K562 (cell line): ENCODE measurements at regions not wholly inside any gene's neighbourhood (a gene's known extent, or its start where the extent isn't known, plus 50 kb on each side); places are given as distances from the start of the nearest gene placed in this dataset.

ENCODE experiments used
- FOSL1 ChIP-seq: fragments of 200-800 bp; sonication (Bioruptor generic); conservative IDR thresholded peaks from 2 replicates; pipeline ENCODE4 v1.6.1; 2016; ENCODE audit warnings: missing genetic modification characterization, missing compliant biosample characterization
- FUS ChIP-seq: fragments of 200-400 bp; formaldehyde crosslinking; optimal IDR thresholded peaks from 2 replicates; pipeline ENCODE3; 2017; ENCODE audit warnings: low read depth, low read length
- HSF4 ChIP-seq: fragments of 250-450 bp; sonication (Bioruptor Pico); IDR thresholded peaks from 2 replicates; pipeline ENCODE4 v2.1.2; 2022; ENCODE audit warnings: mild to moderate bottlenecking, moderate library complexity, borderline replicate concordance
- MTA3 ChIP-seq: fragments of 450-650 bp; formaldehyde crosslinking; IDR thresholded peaks from 2 replicates; pipeline ENCODE4 v1.6.1; 2017; ENCODE audit warnings: mild to moderate bottlenecking, borderline replicate concordance
- SAFB ChIP-seq: fragments of 200-400 bp; formaldehyde crosslinking; IDR thresholded peaks from 2 replicates; pipeline ENCODE4 v1.6.1; 2017; ENCODE audit warnings: low read depth, low read length, borderline replicate concordance
- ZNF707 ChIP-seq: fragments of 250-450 bp; sonication (Bioruptor Pico); conservative IDR thresholded peaks from 2 replicates; pipeline ENCODE4 v1.8.0; 2022; ENCODE audit warnings: inconsistent platforms, mild to moderate bottlenecking, moderate library complexity
- TF ChIP-seq, protein P1 (sequence below): fragments of 150-350 bp; conservative IDR thresholded peaks from 2 replicates; pipeline ENCODE4 v1.6.1; 2014; ENCODE audit warnings: low read length
- TF ChIP-seq, protein P2 (sequence below): fragments of 450-650 bp; IDR thresholded peaks from 2 replicates; pipeline ENCODE4 v1.6.1; 2016; ENCODE audit warnings: mild to moderate bottlenecking, moderate library complexity
- TF ChIP-seq, protein P3 (sequence below): IDR thresholded peaks from 2 replicates; pipeline ENCODE4 v1.6.1; 2014; ENCODE audit warnings: antibody characterized with exemption
- TF ChIP-seq, protein P4 (sequence below): conservative IDR thresholded peaks from 2 replicates; pipeline ENCODE4 v1.6.1; 2011; ENCODE audit warnings: low read depth, mild to moderate bottlenecking, low read length; ENCODE audit not compliant: control insufficient read depth

DNA sequence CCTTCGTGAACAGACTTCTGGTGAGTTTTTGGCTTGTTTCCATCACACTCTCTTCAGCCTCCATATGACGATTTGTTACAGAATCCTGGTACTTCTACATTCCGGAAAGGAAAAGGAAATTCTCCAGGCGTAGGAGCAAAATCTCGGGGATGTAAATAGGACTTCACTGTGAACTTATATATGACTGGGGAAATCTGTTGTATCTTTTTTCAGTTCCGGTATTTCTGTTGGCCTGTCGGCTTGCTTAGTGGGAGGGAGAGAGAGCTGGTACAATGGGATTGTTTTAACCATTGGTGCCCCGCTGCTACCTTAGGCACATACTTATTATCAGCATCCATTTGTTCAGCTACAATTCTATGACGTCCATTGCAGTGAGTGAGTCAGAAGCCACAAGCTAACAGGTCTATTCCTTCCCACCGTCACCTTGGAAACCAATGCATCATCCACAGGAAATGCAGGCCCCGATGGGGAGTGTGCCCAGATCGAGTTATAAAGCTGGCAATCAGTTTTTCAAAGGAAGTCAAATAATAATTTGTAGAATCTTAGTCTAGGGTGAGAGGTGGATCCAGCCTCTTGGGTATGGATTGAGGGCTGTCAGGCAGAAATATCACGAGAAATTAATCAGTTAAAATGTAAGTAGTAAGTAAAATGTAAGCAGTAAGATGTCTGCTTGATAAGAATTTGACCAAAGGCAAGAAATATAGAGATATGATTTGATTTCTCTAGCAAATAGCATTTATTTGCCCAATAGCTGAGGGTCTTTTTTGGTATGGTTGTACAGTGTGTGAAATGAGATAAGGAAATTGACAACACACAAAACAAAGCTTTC, 92.0 kb upstream of the MKLN1 start (continued):
- TF ChIP-seq SAFB (no peak), FUS (no peak), FOSL1 (tag) (peak; percentile 76), MTA3 (no peak), ZNF707 (CRISPR knock-in tag) (no peak), HSF4 (no peak)
- TF ChIP-seq, protein P1, sequence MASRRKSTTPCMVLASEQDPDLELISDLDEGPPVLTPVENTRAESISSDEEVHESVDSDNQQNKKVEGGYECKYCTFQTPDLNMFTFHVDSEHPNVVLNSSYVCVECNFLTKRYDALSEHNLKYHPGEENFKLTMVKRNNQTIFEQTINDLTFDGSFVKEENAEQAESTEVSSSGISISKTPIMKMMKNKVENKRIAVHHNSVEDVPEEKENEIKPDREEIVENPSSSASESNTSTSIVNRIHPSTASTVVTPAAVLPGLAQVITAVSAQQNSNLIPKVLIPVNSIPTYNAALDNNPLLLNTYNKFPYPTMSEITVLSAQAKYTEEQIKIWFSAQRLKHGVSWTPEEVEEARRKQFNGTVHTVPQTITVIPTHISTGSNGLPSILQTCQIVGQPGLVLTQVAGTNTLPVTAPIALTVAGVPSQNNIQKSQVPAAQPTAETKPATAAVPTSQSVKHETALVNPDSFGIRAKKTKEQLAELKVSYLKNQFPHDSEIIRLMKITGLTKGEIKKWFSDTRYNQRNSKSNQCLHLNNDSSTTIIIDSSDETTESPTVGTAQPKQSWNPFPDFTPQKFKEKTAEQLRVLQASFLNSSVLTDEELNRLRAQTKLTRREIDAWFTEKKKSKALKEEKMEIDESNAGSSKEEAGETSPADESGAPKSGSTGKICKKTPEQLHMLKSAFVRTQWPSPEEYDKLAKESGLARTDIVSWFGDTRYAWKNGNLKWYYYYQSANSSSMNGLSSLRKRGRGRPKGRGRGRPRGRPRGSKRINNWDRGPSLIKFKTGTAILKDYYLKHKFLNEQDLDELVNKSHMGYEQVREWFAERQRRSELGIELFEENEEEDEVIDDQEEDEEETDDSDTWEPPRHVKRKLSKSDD: no peak
- TF ChIP-seq, protein P2, sequence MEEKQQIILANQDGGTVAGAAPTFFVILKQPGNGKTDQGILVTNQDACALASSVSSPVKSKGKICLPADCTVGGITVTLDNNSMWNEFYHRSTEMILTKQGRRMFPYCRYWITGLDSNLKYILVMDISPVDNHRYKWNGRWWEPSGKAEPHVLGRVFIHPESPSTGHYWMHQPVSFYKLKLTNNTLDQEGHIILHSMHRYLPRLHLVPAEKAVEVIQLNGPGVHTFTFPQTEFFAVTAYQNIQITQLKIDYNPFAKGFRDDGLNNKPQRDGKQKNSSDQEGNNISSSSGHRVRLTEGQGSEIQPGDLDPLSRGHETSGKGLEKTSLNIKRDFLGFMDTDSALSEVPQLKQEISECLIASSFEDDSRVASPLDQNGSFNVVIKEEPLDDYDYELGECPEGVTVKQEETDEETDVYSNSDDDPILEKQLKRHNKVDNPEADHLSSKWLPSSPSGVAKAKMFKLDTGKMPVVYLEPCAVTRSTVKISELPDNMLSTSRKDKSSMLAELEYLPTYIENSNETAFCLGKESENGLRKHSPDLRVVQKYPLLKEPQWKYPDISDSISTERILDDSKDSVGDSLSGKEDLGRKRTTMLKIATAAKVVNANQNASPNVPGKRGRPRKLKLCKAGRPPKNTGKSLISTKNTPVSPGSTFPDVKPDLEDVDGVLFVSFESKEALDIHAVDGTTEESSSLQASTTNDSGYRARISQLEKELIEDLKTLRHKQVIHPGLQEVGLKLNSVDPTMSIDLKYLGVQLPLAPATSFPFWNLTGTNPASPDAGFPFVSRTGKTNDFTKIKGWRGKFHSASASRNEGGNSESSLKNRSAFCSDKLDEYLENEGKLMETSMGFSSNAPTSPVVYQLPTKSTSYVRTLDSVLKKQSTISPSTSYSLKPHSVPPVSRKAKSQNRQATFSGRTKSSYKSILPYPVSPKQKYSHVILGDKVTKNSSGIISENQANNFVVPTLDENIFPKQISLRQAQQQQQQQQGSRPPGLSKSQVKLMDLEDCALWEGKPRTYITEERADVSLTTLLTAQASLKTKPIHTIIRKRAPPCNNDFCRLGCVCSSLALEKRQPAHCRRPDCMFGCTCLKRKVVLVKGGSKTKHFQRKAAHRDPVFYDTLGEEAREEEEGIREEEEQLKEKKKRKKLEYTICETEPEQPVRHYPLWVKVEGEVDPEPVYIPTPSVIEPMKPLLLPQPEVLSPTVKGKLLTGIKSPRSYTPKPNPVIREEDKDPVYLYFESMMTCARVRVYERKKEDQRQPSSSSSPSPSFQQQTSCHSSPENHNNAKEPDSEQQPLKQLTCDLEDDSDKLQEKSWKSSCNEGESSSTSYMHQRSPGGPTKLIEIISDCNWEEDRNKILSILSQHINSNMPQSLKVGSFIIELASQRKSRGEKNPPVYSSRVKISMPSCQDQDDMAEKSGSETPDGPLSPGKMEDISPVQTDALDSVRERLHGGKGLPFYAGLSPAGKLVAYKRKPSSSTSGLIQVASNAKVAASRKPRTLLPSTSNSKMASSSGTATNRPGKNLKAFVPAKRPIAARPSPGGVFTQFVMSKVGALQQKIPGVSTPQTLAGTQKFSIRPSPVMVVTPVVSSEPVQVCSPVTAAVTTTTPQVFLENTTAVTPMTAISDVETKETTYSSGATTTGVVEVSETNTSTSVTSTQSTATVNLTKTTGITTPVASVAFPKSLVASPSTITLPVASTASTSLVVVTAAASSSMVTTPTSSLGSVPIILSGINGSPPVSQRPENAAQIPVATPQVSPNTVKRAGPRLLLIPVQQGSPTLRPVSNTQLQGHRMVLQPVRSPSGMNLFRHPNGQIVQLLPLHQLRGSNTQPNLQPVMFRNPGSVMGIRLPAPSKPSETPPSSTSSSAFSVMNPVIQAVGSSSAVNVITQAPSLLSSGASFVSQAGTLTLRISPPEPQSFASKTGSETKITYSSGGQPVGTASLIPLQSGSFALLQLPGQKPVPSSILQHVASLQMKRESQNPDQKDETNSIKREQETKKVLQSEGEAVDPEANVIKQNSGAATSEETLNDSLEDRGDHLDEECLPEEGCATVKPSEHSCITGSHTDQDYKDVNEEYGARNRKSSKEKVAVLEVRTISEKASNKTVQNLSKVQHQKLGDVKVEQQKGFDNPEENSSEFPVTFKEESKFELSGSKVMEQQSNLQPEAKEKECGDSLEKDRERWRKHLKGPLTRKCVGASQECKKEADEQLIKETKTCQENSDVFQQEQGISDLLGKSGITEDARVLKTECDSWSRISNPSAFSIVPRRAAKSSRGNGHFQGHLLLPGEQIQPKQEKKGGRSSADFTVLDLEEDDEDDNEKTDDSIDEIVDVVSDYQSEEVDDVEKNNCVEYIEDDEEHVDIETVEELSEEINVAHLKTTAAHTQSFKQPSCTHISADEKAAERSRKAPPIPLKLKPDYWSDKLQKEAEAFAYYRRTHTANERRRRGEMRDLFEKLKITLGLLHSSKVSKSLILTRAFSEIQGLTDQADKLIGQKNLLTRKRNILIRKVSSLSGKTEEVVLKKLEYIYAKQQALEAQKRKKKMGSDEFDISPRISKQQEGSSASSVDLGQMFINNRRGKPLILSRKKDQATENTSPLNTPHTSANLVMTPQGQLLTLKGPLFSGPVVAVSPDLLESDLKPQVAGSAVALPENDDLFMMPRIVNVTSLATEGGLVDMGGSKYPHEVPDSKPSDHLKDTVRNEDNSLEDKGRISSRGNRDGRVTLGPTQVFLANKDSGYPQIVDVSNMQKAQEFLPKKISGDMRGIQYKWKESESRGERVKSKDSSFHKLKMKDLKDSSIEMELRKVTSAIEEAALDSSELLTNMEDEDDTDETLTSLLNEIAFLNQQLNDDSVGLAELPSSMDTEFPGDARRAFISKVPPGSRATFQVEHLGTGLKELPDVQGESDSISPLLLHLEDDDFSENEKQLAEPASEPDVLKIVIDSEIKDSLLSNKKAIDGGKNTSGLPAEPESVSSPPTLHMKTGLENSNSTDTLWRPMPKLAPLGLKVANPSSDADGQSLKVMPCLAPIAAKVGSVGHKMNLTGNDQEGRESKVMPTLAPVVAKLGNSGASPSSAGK: no peak
- TF ChIP-seq, protein P3, sequence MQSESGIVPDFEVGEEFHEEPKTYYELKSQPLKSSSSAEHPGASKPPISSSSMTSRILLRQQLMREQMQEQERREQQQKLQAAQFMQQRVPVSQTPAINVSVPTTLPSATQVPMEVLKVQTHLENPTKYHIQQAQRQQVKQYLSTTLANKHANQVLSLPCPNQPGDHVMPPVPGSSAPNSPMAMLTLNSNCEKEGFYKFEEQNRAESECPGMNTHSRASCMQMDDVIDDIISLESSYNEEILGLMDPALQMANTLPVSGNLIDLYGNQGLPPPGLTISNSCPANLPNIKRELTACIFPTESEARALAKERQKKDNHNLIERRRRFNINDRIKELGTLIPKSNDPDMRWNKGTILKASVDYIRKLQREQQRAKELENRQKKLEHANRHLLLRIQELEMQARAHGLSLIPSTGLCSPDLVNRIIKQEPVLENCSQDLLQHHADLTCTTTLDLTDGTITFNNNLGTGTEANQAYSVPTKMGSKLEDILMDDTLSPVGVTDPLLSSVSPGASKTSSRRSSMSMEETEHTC: no peak
- TF ChIP-seq, protein P4, sequence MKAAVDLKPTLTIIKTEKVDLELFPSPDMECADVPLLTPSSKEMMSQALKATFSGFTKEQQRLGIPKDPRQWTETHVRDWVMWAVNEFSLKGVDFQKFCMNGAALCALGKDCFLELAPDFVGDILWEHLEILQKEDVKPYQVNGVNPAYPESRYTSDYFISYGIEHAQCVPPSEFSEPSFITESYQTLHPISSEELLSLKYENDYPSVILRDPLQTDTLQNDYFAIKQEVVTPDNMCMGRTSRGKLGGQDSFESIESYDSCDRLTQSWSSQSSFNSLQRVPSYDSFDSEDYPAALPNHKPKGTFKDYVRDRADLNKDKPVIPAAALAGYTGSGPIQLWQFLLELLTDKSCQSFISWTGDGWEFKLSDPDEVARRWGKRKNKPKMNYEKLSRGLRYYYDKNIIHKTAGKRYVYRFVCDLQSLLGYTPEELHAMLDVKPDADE: no peak
